DMS 273 treated with DMSO at 0.1 percent for 48 hours (cell line): ENCODE measurements at regions not wholly inside any gene's neighbourhood (a gene's known extent, or its start where the extent isn't known, plus 50 kb on each side); places are given as distances from the start of the nearest gene placed in this dataset.

ENCODE experiments used
- DNase-seq: peaks from one replicate; lab custom pipeline; 2025; lab: John Stamatoyannopoulos, UW

DNA sequence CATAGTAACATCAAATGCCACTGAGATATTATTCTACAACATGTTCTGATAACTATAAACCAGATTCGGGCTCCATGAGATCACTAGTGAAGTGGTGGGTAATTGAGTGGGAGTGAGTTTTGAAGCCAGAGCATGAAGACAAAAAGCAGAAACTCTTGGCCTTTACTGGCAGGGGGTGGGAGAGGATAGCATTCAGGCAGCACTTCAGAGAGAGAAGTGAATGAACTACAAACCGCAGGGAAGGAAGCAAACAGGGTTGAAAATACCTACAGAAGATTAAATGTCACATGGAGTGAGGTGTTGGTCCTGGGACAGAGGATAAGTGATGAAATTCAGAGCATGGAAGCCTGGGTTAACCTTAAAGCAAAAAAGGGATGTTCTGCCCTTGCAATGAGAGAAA is 250.0 kb downstream of the EPM2A start:
- no peak for DNase-seq

DNA sequence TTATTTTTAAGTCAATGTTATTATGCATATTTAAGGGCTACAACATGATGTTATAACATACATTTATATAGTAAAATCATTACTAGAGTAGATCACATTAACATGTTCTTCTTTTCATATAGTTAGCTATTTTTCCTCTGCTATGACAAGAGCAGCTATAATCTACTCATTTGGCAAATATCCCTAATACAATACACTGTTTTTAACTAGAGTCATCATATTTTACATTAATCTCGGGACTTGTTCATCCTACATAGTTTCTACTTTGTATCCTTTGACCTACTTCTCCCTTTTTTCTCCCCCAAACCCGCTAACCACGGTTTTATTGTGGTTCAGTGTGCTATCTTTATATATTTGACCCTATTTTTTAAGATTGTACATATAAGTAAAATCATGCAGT is 249.0 kb downstream of the EPM2A start:
- no peak for DNase-seq

GRCh38 chr6:145489583-145489982 is 245.7 kb downstream of the EPM2A start:
- no peak for DNase-seq

DNA sequence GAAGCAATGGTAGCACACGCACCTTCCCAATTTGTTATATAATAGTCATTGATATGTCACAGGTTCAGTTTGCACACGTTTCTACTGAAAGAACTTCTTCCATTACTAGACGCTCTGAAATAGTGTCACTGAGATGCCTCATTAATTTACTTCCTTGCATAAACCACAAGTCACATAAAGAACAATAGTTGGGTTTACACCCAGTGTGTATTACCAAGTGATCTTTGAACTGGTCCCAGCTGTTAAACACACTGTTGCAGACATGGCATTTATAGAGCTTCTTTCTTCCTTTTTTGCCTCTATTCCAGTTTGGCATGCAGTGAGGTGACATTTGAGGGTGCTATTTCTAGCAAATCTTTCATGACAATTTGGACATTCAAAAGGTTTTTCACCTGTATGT is 245.3 kb downstream of the EPM2A start:
- DNase-seq: no peak

DNA sequence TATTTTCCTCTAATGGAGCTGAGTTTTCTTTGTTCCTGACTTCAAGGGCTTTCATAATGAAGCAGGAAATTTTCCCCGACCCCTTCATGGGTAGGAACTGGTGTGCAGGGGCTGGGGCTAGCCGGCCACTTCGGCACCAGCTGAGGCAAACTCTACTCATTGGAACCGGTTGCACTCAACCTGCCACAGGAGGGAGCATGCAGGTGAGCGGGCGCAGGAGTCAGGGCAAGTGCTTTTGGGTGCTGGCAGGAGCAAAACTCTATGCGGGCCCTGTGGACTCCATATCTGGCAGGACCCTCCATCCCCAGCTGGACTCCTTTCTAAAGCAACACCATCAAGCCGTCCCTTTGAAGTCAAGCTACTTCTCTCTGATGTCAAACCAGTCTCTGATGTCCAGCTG is 244.2 kb downstream of the EPM2A start:
- DNase-seq: no peak

DNA sequence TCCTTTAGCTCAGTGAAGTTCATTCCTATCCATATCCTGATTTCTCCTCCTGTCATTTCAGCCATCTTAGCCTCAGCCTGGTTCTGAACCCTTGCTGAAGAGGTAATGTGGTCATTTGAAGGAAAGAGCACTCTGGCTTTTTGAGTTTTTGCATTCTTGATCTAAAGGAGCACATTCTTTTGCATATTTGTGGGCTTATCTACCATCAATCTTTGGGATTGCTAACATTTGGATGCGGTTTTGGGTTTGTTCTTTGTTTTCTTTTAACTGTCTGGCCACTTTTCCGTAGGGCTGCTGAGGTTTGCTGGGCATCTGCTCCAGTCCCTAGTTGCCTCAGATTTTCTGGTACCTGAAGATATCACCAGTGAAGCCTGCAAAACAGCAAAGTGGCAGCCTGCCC is 238.3 kb downstream of the EPM2A start:
- no peak for DNase-seq

DNA sequence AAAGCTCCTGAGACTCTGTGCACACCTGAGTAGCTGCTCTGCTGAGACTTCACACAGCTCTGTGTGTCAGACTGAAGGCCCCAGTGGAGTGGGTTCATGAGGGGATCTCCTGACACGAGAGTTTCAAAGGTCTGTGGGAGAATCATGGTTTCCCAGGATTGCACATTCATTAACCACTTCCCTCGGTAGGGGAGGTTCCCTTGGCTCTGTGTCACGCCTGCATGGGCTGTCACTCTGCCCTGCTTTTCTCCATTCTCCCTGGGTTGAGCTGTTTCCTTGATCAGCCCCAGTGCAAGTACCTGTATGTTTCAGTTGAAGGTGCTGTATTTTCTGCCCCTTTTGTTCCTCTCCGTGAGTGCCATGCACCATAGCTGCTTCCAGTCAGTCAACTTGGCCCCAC is 236.9 kb downstream of the EPM2A start:
- no peak for DNase-seq

DNA sequence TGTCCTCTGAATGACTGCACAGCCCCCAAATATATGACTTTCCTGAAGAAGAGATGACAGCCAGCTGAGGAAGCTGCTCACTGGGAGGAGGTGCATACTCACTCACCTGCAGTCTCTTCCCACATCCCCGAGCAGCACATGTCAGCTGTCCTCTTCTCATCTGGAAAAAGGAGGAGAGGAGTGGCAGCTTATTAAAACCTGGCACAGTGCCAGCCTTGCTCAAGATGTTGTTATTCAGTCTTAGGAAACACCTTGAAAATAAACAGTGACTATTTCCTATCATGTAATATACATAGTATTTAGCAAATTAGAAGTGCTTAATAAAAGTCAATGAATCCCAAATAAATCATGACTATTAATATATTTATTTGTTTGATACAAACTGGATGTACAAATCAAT is 232.9 kb downstream of the EPM2A start:
- no peak for DNase-seq

- no peak for DNase-seq
These were observed 229.2 kb downstream of the EPM2A start for GRCh38 chr6:145506136-145506535.

DNA sequence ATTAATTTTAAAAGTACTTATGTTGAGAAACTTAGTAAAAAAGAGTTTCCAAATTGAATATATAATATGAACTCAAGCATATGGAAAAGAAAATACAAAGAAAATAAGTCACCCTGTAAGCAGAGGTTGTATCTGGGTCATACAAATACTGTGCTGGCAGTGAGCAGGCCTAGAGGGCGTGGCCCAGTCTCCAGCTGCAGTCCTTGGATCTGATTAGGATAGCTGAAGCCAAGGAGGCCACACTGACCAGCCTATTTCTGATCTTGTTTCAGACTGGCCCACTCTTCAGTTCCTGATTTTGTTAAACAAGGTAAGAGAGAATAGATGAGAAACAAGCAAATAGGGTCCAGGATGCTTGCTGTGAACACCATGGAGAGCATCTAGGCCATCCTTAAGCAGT is 228.8 kb downstream of the EPM2A start:
- DNase-seq: no peak

DNA sequence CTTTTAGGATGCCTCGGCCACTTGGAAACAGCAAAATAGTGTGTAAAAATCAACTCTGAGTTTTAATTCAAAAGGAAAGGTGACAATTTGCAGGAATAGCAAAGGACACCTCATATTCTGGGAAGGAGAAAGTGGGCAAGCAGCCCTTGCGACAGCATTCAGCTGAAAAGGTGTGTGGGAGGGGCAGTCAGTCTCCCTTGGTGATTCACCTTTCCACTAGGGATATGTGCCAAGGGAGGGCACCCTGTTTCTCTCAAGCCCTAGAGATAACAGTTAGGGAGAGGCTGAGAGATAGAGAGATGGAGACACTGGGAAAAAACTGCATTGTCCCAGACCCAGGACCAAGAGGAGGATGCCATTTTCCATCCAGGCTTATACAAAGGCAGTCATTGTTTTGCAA is 228.1 kb downstream of the EPM2A start:
- no peak for DNase-seq

DNA sequence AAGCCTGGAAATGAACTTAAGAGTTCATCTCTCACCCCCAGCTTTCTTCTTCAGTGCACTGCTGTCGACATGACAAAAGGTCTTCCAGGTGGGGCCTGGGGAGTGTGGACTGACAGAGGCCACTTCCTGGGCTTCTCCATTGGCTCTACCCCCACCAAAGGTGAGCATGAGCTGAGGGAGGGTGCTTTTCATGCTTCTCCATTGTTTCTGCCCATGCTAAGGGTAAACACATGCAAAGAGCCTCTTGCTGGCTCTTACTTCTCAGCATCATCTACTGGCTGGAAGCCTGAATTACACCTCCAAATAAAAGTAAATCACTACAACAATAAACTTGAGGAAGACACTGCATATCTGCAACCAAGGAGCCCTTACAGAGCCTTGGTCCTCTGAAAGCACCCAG is 227.2 kb downstream of the EPM2A start:
- no peak for DNase-seq

GRCh38 chr6:145517492-145517891 is 217.8 kb downstream of the EPM2A start:
- DNase-seq: no peak

- no peak for DNase-seq
These were observed 210.3 kb downstream of the EPM2A start for GRCh38 chr6:145525038-145525437.

- DNase-seq: no peak
These were observed 205.7 kb downstream of the EPM2A start for GRCh38 chr6:145529582-145529981.

- DNase-seq: no peak
These were observed 204.9 kb downstream of the EPM2A start for GRCh38 chr6:145530454-145530853.

DNA sequence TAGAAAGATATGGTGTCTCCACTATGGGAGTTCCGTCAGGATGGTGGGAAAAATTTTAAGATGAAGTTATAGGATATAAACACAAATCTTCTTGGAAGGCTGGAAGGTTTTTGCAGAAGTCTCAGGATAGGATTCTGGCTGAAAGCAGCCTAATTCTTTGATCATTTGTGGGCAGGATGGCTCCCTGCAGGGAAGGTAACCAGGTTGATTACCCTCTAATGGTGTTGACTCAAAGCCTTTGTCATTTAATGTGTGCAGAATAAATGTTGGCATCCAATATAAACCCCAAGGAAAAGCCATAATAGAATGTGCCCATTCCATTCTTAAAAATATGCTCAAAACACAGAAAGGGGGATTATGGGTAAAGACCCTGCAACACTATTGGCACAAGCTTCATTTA is 204.3 kb downstream of the EPM2A start:
- no peak for DNase-seq

- DNase-seq: no peak
These were observed 203.5 kb downstream of the EPM2A start for GRCh38 chr6:145531822-145532221.

- DNase-seq: no peak
These were observed 203.0 kb downstream of the EPM2A start for GRCh38 chr6:145532361-145532760.

DNA sequence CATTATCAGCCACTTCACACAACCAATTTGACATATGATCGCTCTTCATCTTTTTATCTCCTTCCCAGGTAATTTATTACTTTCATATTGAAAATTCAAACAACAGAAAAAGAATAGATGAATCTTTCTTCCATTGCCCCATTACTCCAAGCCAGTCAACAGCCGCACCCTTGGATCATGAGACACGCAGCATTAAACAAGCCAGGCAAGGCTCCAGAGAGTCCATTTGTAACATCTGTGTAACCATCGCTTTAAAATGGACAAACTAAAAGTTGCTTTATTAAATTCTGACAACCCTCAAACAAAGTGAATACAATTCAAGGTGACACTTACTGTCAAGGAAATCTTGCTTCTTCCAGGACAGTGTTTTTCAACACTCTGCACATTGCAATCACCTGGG is 200.3 kb downstream of the EPM2A start:
- DNase-seq: no peak

DNA sequence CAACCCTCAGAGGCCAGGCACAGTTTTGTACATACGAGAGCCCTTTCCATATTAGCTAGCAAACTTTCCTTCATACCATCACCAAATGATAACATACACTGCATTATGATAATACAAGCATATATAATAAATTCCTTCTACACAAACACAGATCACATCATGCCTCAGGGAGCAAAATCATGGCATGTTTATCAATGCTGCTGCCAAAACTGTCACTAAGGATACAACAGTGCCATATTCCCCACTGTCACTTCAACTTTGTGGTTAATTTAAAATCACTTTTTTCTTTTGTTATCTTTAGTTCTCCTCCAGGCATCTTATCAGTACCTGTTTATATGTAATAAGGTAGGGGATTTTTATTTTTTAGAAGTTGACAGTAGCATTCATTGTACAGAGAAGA is 196.3 kb downstream of the EPM2A start:
- no peak for DNase-seq

GRCh38 chr6:145539831-145540230 is 195.5 kb downstream of the EPM2A start:
- no peak for DNase-seq

- no peak for DNase-seq
These were observed 194.6 kb downstream of the EPM2A start for GRCh38 chr6:145540741-145541140.

GRCh38 chr6:145544041-145544440 is 191.3 kb downstream of the EPM2A start:
- no peak for DNase-seq

- no peak for DNase-seq
These were observed 190.8 kb downstream of the EPM2A start for GRCh38 chr6:145544514-145544913.
